GM23248 (cell line): ENCODE measurements at regions not wholly inside any gene's neighbourhood (a gene's known extent, or its start where the extent isn't known, plus 50 kb on each side); places are given as distances from the start of the nearest gene placed in this dataset.

Experiments
- EZH2 ChIP-seq: fragments of 200-600 bp; sonication (generic); IDR thresholded peaks from 2 replicates; pipeline ENCODE4 v1.6.1; 2018; ENCODE audit warnings: antibody characterized with exemption, mild to moderate bottlenecking; ENCODE audit not compliant: insufficient read depth, poor library complexity, severe bottlenecking
- EZH2phosphoT487 ChIP-seq: fragments of 200-600 bp; sonication (generic); IDR thresholded peaks from 2 replicates; pipeline ENCODE4 v1.6.1; 2018; ENCODE audit warnings: antibody characterized with exemption, moderate library complexity, mild to moderate bottlenecking, low read depth; ENCODE audit not compliant: insufficient read depth

- TF ChIP-seq EZH2, result no peak
- TF ChIP-seq EZH2phosphoT487, result no peak
Measured at GRCh38 chr15:46897266-46897665, 820.0 kb upstream of the SEMA6D start.
